ENCODE measurements at regions not wholly inside any gene's neighbourhood (a gene's known extent, or its start where the extent isn't known, plus 50 kb on each side); places are given as distances from the start of the nearest gene placed in this dataset.
A peak's percentile ranks its signal among the peaks of the same experiment; 100 is the strongest.

DNA sequence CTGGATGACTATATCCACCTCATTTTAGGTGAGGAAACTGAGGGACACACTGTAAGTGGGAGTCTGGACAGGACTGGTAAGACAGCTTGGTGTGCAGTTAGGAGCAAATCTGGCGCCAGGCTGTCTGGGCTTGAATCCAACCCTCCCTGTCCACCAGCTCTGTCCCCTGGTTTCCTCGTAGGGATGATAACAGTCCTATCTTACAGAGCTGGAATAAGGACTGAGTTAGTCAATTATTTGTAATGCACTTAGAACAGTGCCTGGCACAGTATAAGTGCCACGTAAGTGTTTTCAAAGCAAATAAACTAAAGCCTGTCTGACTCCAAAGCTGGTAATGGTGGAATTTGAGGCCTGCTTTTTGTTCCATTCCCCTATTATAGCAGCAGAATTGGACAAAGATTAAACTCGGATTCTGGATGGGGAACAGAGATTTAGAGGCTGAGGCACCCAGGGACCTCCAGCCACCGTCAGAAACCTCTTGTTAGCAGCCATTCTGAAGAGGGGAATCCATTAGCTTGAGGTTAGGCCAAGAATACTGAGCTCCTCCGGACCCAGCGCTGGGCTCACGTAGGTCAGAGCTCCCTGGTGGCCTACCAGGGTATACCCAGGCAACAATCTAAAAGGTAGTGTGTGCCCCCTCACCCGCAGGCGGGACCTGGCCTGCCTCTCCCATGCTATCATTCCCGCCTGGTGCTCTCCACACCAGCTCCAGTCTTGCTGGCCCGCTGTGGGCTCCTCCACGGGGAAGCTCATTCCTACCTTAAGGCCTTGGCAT lies 102.1 kb downstream of the UCHL1 start:
- peak; percentile 38 for DNase-seq (ENCODE audit: low spot score)

DNA sequence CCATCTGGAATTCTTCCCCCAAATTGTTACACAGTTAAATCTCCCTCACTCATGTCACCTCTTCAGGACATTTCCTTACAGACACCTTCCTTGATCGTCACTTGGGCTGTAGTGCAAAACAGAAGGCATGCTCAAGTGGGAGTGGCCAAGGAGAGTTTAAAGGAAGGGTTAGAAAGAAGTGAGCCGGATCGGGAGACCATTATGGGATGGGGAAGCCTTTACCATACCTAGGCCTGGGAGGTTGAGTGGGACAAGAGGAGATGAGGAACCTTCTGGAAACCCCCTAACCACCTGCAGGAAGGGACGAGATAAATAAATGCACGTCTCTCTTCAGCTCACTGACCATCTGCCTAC lies 102.7 kb downstream of the UCHL1 start:
- peaks cover 40% of the 10 kb centered on the region for H3K4me1 Mint-ChIP-seq (ENCODE audit: unreplicated experiment)
- no peaks in the 10 kb centered on the region for H3K9me3 Mint-ChIP-seq (ENCODE audit: unreplicated experiment)
- TF ChIP-seq, protein P1, sequence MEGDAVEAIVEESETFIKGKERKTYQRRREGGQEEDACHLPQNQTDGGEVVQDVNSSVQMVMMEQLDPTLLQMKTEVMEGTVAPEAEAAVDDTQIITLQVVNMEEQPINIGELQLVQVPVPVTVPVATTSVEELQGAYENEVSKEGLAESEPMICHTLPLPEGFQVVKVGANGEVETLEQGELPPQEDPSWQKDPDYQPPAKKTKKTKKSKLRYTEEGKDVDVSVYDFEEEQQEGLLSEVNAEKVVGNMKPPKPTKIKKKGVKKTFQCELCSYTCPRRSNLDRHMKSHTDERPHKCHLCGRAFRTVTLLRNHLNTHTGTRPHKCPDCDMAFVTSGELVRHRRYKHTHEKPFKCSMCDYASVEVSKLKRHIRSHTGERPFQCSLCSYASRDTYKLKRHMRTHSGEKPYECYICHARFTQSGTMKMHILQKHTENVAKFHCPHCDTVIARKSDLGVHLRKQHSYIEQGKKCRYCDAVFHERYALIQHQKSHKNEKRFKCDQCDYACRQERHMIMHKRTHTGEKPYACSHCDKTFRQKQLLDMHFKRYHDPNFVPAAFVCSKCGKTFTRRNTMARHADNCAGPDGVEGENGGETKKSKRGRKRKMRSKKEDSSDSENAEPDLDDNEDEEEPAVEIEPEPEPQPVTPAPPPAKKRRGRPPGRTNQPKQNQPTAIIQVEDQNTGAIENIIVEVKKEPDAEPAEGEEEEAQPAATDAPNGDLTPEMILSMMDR (IDR thresholded peaks at IDR 0.05; ENCODE audit: unreplicated experiment): no peak
- no peak for DNase-seq (ENCODE audit: low spot score)
- peak overlapping the region; percentile 92 for H3K4me3 Mint-ChIP-seq (ENCODE audit: unreplicated experiment)
- H3K27ac Mint-ChIP-seq (ENCODE audit: unreplicated experiment): peak overlapping the region; percentile 57
- H3K27me3 Mint-ChIP-seq (ENCODE audit: unreplicated experiment): peaks cover 10% of the 10 kb centered on the region
- H3K36me3 Mint-ChIP-seq (ENCODE audit: low read depth, unreplicated experiment): peaks cover 15% of the 10 kb centered on the region

More for the DNA sequence above, 102.1 kb downstream of the UCHL1 start:
- H3K36me3 Mint-ChIP-seq (ENCODE audit: low read depth, unreplicated experiment): peaks cover 15% of the 10 kb centered on the region
- H3K27me3 Mint-ChIP-seq (ENCODE audit: unreplicated experiment): peaks cover 10% of the 10 kb centered on the region
- H3K9me3 Mint-ChIP-seq (ENCODE audit: unreplicated experiment): no peaks in the 10 kb centered on the region
- no peak overlapping the region for H3K27ac Mint-ChIP-seq (ENCODE audit: unreplicated experiment)
- TF ChIP-seq, protein P1 (IDR thresholded peaks at IDR 0.05; ENCODE audit: unreplicated experiment): no peak
- peak overlapping the region; percentile 92 for H3K4me3 Mint-ChIP-seq (ENCODE audit: unreplicated experiment)
- peaks cover 37% of the 10 kb centered on the region for H3K4me1 Mint-ChIP-seq (ENCODE audit: unreplicated experiment)

DNA sequence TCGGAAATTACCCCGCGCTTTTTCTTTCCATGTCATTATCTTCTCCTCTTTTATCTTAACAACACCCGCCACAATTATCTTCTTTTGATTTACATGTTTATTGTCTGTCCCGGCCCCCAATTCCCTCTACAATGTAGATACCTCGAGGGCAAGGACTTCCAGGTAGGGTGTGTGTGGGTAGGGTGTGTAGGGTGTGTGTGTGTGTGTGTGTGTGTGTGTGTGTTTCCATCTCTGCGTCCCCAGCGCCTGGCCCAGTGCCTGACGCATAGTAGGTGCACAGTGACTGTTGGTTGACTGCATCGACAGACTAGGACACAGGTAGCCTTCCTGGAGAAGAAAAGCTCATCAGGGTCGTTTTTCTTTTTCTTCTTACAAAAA lies 103.1 kb downstream of the UCHL1 start:
- TF ChIP-seq, protein P1 (IDR thresholded peaks at IDR 0.05; ENCODE audit: unreplicated experiment): no peak
- H3K36me3 Mint-ChIP-seq (ENCODE audit: low read depth, unreplicated experiment): peaks cover 15% of the 10 kb centered on the region
- no peak for DNase-seq (ENCODE audit: low spot score)
- peak overlapping the region; percentile 57 for H3K27ac Mint-ChIP-seq (ENCODE audit: unreplicated experiment)
- peaks cover 44% of the 10 kb centered on the region for H3K4me1 Mint-ChIP-seq (ENCODE audit: unreplicated experiment)
- H3K4me3 Mint-ChIP-seq (ENCODE audit: unreplicated experiment): peak overlapping the region; percentile 92
- peaks cover 10% of the 10 kb centered on the region for H3K27me3 Mint-ChIP-seq (ENCODE audit: unreplicated experiment)
- no peaks in the 10 kb centered on the region for H3K9me3 Mint-ChIP-seq (ENCODE audit: unreplicated experiment)

GRCh38 chr4:41360214-41360920 lies 103.6 kb downstream of the UCHL1 start:
- peaks cover 10% of the 10 kb centered on the region for H3K27me3 Mint-ChIP-seq (ENCODE audit: unreplicated experiment)
- peaks cover 50% of the 10 kb centered on the region for H3K4me1 Mint-ChIP-seq (ENCODE audit: unreplicated experiment)
- H3K4me3 Mint-ChIP-seq (ENCODE audit: unreplicated experiment): peak overlapping the region; percentile 95
- no peaks in the 10 kb centered on the region for H3K9me3 Mint-ChIP-seq (ENCODE audit: unreplicated experiment)
- H3K27ac Mint-ChIP-seq (ENCODE audit: unreplicated experiment): no peak overlapping the region
- TF ChIP-seq, protein P1 (IDR thresholded peaks at IDR 0.05; ENCODE audit: unreplicated experiment): no peak
- peak; percentile 71 for DNase-seq (ENCODE audit: low spot score)
- H3K36me3 Mint-ChIP-seq (ENCODE audit: low read depth, unreplicated experiment): peaks cover 20% of the 10 kb centered on the region
